ENCODE measurements at regions not wholly inside any gene's neighbourhood (a gene's known extent, or its start where the extent isn't known, plus 50 kb on each side); places are given as distances from the start of the nearest gene placed in this dataset.

GRCh38 chr4:14943749-14944148 lies 58.5 kb upstream of the CPEB2 start:
- no peaks in the 10 kb centered on the region for H3K9me3 ChIP-seq
- no peaks in the 10 kb centered on the region for H3K27me3 ChIP-seq (replicated peaks; ENCODE audit: insufficient read depth)
- WGBS = 75% methylated on average over 7 of the region's 7 CpGs
- H3K4me1 ChIP-seq (replicated peaks) = no peaks in the 10 kb centered on the region
- intact Hi-C loops (cut with DNase I) = no loop called here
- TF ChIP-seq CTCF (IDR thresholded peaks at IDR 0.05) (no peak), POLR2A (IDR thresholded peaks at IDR 0.05) (no peak), POLR2AphosphoS5 (IDR thresholded peaks at IDR 0.05) (no peak)
- no peak for DNase-seq (ENCODE audit: low spot score)
- H3K36me3 ChIP-seq = no peaks in the 10 kb centered on the region
- no peak overlapping the region for H3K27ac ChIP-seq
- H3K4me3 ChIP-seq = no peak overlapping the region

GRCh38 chr4:14952352-14952751 lies 49.9 kb upstream of the CPEB2 start:
- TF ChIP-seq CTCF (IDR thresholded peaks at IDR 0.05) (no peak), POLR2A (IDR thresholded peaks at IDR 0.05) (no peak), POLR2AphosphoS5 (IDR thresholded peaks at IDR 0.05) (no peak)
- no peak for DNase-seq (ENCODE audit: low spot score)

More at GRCh38 chr4:14952352-14952751, 49.9 kb upstream of the CPEB2 start:
- no peaks in the 10 kb centered on the region for H3K9me3 ChIP-seq
- intact Hi-C loops (cut with DNase I) = no loop called here
- no peaks in the 10 kb centered on the region for H3K4me1 ChIP-seq (replicated peaks)
- H3K4me3 ChIP-seq = no peak overlapping the region
- H3K36me3 ChIP-seq = no peaks in the 10 kb centered on the region
- no peaks in the 10 kb centered on the region for H3K27me3 ChIP-seq (replicated peaks; ENCODE audit: insufficient read depth)
- H3K27ac ChIP-seq = no peak overlapping the region

Small RNAs in the stretch of these regions (small RNA-seq; reads per million reads assigned to genes)
- gene RF00092 = 0 reads per million in 2 donors
